WERI-Rb-1 (cell line): ENCODE measurements at regions not wholly inside any gene's neighbourhood (a gene's known extent, or its start where the extent isn't known, plus 50 kb on each side); places are given as distances from the start of the nearest gene placed in this dataset.

Experiments used
- DNase-seq: peaks from one replicate; pipeline ENCODE4 v3.0.0-alpha.2; 2020
- H3K27ac ChIP-seq: fragments of 250-450 bp; sonication (Bioruptor Pico); 2 replicates; pipeline ENCODE4 v1.5.1; 2020; ENCODE audit warnings: mild to moderate bottlenecking, moderate library complexity
- H3K27me3 ChIP-seq: fragments of 250-450 bp; sonication (Bioruptor Pico); 2 replicates; pipeline ENCODE4 v1.5.1; 2021; ENCODE audit warnings: mild to moderate bottlenecking, low read depth, moderate library complexity; ENCODE audit not compliant: insufficient read depth, severe bottlenecking
- H3K36me3 ChIP-seq: fragments of 250-450 bp; sonication (Bioruptor Pico); 2 replicates; pipeline ENCODE4 v1.5.1; 2020; ENCODE audit warnings: mild to moderate bottlenecking, moderate library complexity
- H3K4me3 ChIP-seq: 2 replicates; pipeline ENCODE4 v1.5.1; 2011; ENCODE audit warnings: low read depth, mild to moderate bottlenecking, control low read depth, low read length
- H3K9me3 ChIP-seq: fragments of 250-450 bp; sonication (Bioruptor Pico); 2 replicates; pipeline ENCODE4 v1.5.1; 2021; ENCODE audit warnings: mild to moderate bottlenecking, moderate library complexity; ENCODE audit not compliant: severe bottlenecking
- TF ChIP-seq, protein P1 (sequence below): IDR thresholded peaks from 2 replicates; pipeline ENCODE4 v1.5.1; 2011; ENCODE audit warnings: low read depth, mild to moderate bottlenecking, control low read depth, inconsistent platforms, low read length

DNA sequence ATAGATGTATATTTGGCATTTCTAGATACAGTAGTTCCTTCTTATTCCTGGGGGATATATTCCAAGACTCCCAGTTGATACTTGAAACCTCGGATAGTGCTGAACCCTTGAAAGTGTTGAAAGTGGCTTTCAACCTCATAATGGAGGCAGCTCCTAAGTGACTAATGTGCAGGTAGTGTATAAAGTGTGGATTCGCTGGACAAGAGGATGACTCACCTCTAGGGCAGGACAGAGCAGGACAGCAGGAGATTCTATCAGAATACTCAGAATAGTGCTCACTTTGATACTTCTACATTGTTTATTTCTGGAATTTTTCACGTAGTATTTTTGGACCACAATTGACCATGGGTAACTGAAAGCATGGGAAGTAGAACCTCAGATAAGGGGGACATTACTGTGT is 1138.9 kb upstream of the WWC1 start:
- no peak for DNase-seq
- no peaks in the 10 kb centered on the region for H3K27me3 ChIP-seq
- H3K27ac ChIP-seq, result no peak overlapping the region
- H3K9me3 ChIP-seq, result no peaks in the 10 kb centered on the region
- H3K36me3 ChIP-seq, result no peaks in the 10 kb centered on the region
- TF ChIP-seq, protein P1, sequence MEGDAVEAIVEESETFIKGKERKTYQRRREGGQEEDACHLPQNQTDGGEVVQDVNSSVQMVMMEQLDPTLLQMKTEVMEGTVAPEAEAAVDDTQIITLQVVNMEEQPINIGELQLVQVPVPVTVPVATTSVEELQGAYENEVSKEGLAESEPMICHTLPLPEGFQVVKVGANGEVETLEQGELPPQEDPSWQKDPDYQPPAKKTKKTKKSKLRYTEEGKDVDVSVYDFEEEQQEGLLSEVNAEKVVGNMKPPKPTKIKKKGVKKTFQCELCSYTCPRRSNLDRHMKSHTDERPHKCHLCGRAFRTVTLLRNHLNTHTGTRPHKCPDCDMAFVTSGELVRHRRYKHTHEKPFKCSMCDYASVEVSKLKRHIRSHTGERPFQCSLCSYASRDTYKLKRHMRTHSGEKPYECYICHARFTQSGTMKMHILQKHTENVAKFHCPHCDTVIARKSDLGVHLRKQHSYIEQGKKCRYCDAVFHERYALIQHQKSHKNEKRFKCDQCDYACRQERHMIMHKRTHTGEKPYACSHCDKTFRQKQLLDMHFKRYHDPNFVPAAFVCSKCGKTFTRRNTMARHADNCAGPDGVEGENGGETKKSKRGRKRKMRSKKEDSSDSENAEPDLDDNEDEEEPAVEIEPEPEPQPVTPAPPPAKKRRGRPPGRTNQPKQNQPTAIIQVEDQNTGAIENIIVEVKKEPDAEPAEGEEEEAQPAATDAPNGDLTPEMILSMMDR, result no peak
- H3K4me3 ChIP-seq, result no peak overlapping the region

DNA sequence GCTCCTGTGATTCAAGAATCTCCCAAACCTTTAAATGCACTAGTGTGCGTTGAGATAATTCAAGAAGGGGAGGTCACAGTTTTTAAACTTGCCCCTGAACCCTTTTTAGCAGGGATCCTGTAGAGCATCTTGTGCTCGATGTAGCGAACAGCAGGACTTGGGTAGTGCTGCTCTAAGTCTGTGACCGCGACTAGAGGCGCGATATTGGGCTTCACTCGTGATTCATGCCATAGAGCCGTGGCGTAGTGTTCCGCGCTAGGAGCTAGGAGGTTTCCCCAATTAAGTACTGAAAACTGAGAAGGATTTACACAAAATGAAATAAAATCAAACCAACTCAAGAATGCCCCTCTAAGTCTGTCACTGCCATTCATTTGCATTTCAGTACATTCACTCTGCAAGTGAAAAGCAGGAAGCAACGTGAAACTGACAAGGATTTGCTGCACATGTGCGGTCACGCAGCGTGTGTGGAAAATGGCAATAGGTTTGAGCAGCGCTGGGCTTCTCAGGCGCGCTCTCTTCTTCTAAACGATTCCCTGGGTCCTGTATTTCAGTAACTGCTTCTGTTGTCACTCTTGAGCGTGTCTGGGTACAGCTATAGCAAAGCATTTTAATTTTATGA is 1135.9 kb upstream of the WWC1 start:
- Histone ChIP-seq H3K27ac (no peak overlapping the region), H3K9me3 (no peaks in the 10 kb centered on the region), H3K36me3 (no peaks in the 10 kb centered on the region), H3K4me3 (no peak overlapping the region), H3K27me3 (no peaks in the 10 kb centered on the region)
- TF ChIP-seq, protein P1, result no peak
- no peak for DNase-seq

DNA sequence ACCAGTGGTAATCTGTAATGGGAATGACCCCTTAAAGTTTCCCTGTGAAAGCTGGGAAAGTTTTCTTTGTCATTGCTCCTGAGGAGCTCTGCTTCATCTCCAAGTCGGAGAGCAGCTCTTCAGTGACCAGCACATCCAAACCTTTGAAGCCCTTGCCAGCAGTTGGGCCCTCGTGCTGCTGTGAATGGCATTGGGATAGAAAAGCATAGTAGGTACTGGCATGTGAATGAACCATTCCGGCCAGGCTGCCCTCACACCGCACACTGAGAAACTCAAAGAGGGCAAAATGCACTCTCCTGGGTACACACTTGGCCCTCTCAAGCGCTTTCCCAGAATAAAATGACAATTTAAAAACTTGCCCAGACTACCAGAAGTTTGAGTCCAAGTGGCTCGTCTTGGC is 1135.0 kb upstream of the WWC1 start:
- no peak for DNase-seq
- Histone ChIP-seq H3K27ac (no peak overlapping the region), H3K27me3 (no peaks in the 10 kb centered on the region), H3K4me3 (no peak overlapping the region), H3K36me3 (no peaks in the 10 kb centered on the region), H3K9me3 (no peaks in the 10 kb centered on the region)
- TF ChIP-seq, protein P1, result no peak

DNA sequence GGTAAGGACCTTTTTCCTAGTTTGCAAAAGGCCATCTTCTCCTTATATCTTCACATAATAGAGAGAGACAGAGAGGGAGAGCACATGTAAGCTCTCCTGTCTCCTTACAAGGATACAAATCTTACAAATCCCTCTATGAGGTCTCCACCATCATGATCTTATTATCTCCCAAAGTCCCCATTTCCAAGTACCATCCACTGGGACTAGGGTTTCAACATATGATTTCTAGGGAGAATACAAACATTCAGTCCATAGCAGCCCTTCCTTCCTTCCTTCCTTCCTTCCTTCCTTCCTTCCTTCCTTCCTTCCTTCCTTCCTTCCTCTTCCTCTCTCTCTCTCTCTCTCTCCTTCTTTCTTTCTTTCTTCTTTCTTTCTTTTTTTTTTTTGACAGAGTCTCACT is 1132.9 kb upstream of the WWC1 start:
- H3K9me3 ChIP-seq, result no peaks in the 10 kb centered on the region
- DNase-seq, result no peak

DNA sequence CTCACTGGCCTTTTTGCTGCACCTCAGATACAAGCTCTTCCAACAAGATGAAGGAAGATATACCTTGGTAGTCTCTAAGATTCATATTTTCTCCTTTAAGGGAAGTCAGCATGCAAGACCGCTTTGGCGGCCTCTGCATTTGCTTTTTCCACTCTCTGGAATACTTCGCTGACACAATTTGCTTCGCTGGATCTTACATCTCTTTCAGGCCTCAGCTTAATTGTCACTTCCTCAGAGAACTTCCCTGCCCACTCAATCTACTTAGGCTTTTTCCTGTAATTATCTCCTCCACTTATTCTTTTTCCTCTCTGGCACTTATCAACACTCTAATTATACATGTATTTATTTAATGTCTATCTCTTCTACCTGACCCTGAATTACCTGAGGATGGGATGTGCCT is 1131.1 kb upstream of the WWC1 start:
- Histone ChIP-seq H3K27me3 (no peaks in the 10 kb centered on the region), H3K36me3 (no peaks in the 10 kb centered on the region), H3K4me3 (no peak overlapping the region), H3K9me3 (no peaks in the 10 kb centered on the region), H3K27ac (no peak overlapping the region)
- TF ChIP-seq, protein P1, result no peak
- no peak for DNase-seq

More for the DNA sequence above, 1132.9 kb upstream of the WWC1 start:
- H3K36me3 ChIP-seq, result no peaks in the 10 kb centered on the region
- no peak overlapping the region for H3K27ac ChIP-seq
- TF ChIP-seq, protein P1, result no peak
- no peaks in the 10 kb centered on the region for H3K27me3 ChIP-seq
- no peak overlapping the region for H3K4me3 ChIP-seq

DNA sequence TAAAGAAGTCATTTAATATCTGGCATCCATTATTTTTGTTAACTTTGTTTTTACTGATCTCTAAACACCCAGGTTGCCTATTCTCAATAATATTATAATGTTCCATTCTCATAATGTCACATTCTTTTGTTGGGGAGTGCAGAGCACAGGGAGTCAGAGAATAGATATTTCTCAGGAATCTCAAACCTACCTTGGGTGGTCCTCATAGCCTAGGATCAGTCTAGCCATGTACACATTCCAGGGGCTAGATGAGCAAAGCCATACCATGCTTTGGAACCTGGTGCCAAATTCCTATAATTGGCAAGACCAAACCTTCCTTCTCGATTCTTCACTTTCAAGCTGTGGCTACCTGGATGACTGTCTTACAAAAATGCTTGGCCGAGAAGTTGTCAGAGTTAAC is 1124.7 kb upstream of the WWC1 start:
- TF ChIP-seq, protein P1, result no peak
- Histone ChIP-seq H3K4me3 (no peak overlapping the region), H3K27me3 (no peaks in the 10 kb centered on the region), H3K36me3 (no peaks in the 10 kb centered on the region), H3K27ac (no peak overlapping the region), H3K9me3 (no peaks in the 10 kb centered on the region)
- DNase-seq, result no peak
